WERI-Rb-1 (cell line): ENCODE measurements at regions not wholly inside any gene's neighbourhood (a gene's known extent, or its start where the extent isn't known, plus 50 kb on each side); places are given as distances from the start of the nearest gene placed in this dataset.

Source experiments
- DNase-seq: peaks from one replicate; pipeline ENCODE4 v3.0.0-alpha.2; 2020
- H3K27ac ChIP-seq: fragments of 250-450 bp; sonication (Bioruptor Pico); 2 replicates; pipeline ENCODE4 v1.5.1; 2020; ENCODE audit warnings: mild to moderate bottlenecking, moderate library complexity
- H3K27me3 ChIP-seq: fragments of 250-450 bp; sonication (Bioruptor Pico); 2 replicates; pipeline ENCODE4 v1.5.1; 2021; ENCODE audit warnings: mild to moderate bottlenecking, low read depth, moderate library complexity; ENCODE audit not compliant: insufficient read depth, severe bottlenecking
- H3K36me3 ChIP-seq: fragments of 250-450 bp; sonication (Bioruptor Pico); 2 replicates; pipeline ENCODE4 v1.5.1; 2020; ENCODE audit warnings: mild to moderate bottlenecking, moderate library complexity
- H3K4me3 ChIP-seq: 2 replicates; pipeline ENCODE4 v1.5.1; 2011; ENCODE audit warnings: low read depth, mild to moderate bottlenecking, control low read depth, low read length
- H3K9me3 ChIP-seq: fragments of 250-450 bp; sonication (Bioruptor Pico); 2 replicates; pipeline ENCODE4 v1.5.1; 2021; ENCODE audit warnings: mild to moderate bottlenecking, moderate library complexity; ENCODE audit not compliant: severe bottlenecking
- TF ChIP-seq, protein P1 (sequence below): IDR thresholded peaks from 2 replicates; pipeline ENCODE4 v1.5.1; 2011; ENCODE audit warnings: low read depth, mild to moderate bottlenecking, control low read depth, inconsistent platforms, low read length

DNA sequence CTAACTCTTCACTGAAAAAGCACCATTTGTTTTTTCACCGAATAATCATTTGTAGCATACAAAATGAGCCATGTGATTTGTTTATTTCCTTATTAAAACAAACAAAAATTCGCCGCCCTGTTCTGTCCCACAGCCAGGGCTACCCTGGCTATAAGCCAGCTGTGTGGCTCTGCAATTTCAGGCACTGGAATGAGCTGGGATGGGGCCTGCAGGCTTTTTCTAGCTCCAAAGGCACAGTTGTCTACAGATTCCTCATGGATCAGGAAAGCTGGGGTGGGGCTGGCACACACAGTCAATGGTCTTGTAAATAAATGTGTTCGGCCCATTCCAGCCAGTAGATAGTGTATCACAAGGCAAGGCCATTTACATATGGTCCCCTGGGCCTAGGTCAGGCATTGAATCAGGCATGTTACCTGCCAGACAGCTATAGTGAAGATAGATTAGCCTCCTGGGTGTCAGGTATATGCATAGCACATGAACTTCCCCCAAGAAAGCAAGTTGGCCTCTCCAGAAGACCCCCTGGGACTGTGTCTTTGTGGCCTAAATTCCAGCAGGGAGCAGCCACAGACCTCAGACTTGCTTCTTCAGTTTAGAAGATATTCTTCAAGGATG is 608.9 kb downstream of the MAFB start:
- Histone ChIP-seq H3K36me3 (no peaks in the 10 kb centered on the region), H3K9me3 (no peaks in the 10 kb centered on the region), H3K27me3 (peaks cover 16% of the 10 kb centered on the region), H3K27ac (no peak overlapping the region), H3K4me3 (no peak overlapping the region)
- TF ChIP-seq, protein P1, sequence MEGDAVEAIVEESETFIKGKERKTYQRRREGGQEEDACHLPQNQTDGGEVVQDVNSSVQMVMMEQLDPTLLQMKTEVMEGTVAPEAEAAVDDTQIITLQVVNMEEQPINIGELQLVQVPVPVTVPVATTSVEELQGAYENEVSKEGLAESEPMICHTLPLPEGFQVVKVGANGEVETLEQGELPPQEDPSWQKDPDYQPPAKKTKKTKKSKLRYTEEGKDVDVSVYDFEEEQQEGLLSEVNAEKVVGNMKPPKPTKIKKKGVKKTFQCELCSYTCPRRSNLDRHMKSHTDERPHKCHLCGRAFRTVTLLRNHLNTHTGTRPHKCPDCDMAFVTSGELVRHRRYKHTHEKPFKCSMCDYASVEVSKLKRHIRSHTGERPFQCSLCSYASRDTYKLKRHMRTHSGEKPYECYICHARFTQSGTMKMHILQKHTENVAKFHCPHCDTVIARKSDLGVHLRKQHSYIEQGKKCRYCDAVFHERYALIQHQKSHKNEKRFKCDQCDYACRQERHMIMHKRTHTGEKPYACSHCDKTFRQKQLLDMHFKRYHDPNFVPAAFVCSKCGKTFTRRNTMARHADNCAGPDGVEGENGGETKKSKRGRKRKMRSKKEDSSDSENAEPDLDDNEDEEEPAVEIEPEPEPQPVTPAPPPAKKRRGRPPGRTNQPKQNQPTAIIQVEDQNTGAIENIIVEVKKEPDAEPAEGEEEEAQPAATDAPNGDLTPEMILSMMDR: no peak
- no peak for DNase-seq

DNA sequence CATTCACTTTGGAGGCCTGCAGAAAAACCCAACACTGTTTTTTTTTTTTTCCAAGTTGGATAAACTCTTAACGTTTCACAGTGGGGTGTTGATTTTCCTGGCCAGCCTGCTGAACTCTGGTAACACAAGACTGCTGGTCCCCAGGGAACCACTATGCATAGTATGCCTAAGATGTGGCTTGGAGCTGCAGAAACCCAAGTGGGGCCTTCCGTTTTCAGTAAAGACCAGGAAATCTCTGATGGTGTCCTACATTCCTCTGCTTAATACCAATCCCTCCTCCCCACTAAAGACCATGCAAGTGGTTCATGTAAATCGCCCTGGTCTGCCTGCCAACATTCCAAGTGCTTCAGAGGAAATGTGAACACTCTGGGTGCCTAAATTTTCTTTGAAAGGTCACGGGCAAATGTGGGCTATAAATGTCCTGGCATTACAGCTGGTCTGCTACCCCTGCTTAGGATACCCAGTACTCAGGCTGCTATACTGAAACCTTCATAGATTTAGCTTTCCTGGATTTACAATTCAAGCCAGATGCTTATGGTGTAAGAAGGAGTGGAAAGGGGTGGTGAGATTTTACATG is 615.4 kb downstream of the MAFB start:
- Histone ChIP-seq H3K27ac (no peak overlapping the region), H3K9me3 (no peaks in the 10 kb centered on the region), H3K36me3 (no peaks in the 10 kb centered on the region), H3K4me3 (no peak overlapping the region), H3K27me3 (peaks cover 17% of the 10 kb centered on the region)
- TF ChIP-seq, protein P1: no peak
- DNase-seq: no peak

DNA sequence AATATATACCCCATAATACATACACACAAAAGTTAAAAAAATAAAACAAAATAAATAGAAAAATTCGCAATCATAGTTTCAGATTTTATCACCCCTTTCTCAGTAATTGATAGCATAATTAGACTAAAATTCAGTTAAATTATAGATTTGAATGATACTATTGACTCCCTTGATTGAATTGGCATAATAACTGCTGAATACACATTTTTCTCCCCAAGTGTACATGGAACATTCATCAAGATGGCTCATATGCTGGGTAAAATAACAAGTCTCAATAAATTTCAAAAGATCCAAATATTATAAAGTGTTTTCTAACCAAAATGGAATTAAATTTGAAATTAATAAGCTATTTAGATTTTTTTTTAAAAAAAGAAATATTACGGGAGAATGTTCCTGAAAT is 616.1 kb downstream of the MAFB start:
- Histone ChIP-seq H3K36me3 (no peaks in the 10 kb centered on the region), H3K27me3 (peaks cover 17% of the 10 kb centered on the region), H3K4me3 (no peak overlapping the region), H3K27ac (no peak overlapping the region), H3K9me3 (no peaks in the 10 kb centered on the region)
- no peak for DNase-seq
- TF ChIP-seq, protein P1: no peak

DNA sequence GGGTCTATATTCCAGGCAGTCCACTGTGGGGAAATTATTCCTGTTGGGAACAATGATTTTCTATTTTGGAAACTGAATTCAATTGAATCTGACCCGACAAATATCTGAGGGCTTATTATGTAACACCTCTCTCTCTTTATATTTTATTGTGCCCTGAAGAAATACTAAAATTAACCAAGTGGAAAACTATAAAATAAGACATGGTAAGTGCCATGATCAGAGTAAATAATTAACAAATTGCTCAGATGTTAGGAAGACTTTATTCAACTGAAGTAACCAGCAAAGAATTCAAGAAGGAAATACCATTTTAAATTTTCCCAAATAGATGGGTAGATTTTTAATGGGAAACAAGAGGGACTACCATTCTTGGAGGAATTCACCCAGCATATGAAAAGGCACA is 632.9 kb downstream of the MAFB start:
- TF ChIP-seq, protein P1: no peak
- no peak for DNase-seq
- Histone ChIP-seq H3K4me3 (no peak overlapping the region), H3K36me3 (no peaks in the 10 kb centered on the region), H3K27ac (no peak overlapping the region), H3K9me3 (no peaks in the 10 kb centered on the region), H3K27me3 (peaks cover 2% of the 10 kb centered on the region)

DNA sequence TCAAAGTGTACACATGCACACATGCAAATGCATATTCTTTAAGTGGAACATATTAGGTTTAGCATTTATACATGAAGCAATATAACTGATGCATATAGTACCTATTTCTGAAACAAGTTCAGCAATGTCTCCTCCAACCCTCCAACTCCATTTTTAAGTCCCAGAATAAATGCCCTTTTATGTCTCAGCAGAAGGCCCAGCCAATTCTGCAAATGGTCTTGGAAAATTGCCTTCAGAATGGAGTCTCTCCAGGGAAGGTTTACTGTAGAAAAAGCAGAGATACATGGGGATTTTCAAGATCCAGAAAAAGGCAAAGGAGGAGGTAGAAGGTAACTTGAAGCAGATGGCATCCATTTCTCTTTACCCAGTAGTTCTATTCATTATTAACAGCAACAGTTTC is 633.3 kb downstream of the MAFB start:
- TF ChIP-seq, protein P1: no peak
- no peak for DNase-seq
- no peak overlapping the region for H3K4me3 ChIP-seq
- no peaks in the 10 kb centered on the region for H3K36me3 ChIP-seq
- no peaks in the 10 kb centered on the region for H3K9me3 ChIP-seq
- peaks cover 3% of the 10 kb centered on the region for H3K27me3 ChIP-seq
- H3K27ac ChIP-seq: no peak overlapping the region

DNA sequence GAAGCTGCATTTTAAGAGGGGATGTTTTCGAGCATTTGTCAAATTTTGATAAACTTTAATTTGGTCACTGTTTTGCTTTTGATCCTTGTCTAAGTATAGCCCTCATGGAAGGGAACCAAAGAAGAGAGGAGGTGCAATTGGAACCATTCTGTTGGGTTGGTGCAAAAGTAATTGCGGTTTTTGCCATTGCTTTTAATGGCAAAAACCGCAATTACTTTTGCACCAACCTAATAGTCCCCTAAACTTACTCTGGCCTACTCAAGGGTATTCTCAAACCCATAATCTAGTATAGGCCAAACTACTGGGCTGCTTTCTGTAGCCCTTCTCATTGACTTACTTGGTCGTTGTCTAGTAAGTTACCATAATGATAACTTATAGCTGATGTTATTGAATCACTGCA is 634.7 kb downstream of the MAFB start:
- TF ChIP-seq, protein P1: no peak
- no peak overlapping the region for H3K27ac ChIP-seq
- peaks cover 5% of the 10 kb centered on the region for H3K27me3 ChIP-seq
- H3K36me3 ChIP-seq: no peaks in the 10 kb centered on the region
- H3K4me3 ChIP-seq: no peak overlapping the region
- no peaks in the 10 kb centered on the region for H3K9me3 ChIP-seq
- no peak for DNase-seq
